IMR-90 (cell line): ENCODE measurements at regions not wholly inside any gene's neighbourhood (a gene's known extent, or its start where the extent isn't known, plus 50 kb on each side); places are given as distances from the start of the nearest gene placed in this dataset.

ENCODE experiments used
- RFX5 ChIP-seq: IDR thresholded peaks from 2 replicates; pipeline ENCODE4 v1.8.0; 2012; ENCODE audit warnings: low read depth, mild to moderate bottlenecking, low read length, moderate library complexity
- TF ChIP-seq, protein P1 (sequence below): conservative IDR thresholded peaks from 2 replicates; pipeline ENCODE4 v1.5.1; 2012; ENCODE audit warnings: mild to moderate bottlenecking, low read depth, low read length, improper control_type of control experiment

DNA sequence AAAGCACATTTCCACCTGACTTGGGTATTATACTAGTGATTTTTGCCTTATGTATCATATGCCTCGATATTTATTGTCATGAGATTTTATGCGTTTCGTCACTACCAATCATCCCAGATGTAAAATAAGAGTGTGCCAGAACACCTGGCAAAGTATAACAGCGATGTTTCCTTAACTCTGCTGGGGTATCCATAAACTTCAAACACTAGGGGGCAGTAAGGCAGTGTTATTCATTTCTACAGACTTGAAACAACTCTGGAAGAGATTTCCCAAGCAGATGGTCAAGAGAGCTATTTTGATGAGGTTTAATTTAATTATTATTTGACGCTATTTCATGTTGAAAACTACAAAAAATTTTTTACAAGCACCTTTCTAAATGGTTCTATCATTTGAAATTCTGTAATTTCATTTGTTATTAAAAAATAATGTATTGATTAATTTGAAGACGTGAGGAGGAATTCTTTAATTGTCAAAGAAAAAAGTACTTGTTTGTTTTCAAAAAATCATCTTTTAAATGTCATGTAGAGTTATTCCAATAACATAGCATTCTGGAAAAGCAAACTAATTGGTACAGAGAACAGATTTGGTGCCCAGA is 388.5 kb upstream of the CTNND2 start:
- TF ChIP-seq, protein P1, sequence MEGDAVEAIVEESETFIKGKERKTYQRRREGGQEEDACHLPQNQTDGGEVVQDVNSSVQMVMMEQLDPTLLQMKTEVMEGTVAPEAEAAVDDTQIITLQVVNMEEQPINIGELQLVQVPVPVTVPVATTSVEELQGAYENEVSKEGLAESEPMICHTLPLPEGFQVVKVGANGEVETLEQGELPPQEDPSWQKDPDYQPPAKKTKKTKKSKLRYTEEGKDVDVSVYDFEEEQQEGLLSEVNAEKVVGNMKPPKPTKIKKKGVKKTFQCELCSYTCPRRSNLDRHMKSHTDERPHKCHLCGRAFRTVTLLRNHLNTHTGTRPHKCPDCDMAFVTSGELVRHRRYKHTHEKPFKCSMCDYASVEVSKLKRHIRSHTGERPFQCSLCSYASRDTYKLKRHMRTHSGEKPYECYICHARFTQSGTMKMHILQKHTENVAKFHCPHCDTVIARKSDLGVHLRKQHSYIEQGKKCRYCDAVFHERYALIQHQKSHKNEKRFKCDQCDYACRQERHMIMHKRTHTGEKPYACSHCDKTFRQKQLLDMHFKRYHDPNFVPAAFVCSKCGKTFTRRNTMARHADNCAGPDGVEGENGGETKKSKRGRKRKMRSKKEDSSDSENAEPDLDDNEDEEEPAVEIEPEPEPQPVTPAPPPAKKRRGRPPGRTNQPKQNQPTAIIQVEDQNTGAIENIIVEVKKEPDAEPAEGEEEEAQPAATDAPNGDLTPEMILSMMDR: 0 out of 2 replicates have a peak, but pooled peaks have one; percentile 8
- TF ChIP-seq RFX5: no peak
